NT2/D1 (cell line): ENCODE measurements at regions not wholly inside any gene's neighbourhood (a gene's known extent, or its start where the extent isn't known, plus 50 kb on each side); places are given as distances from the start of the nearest gene placed in this dataset.

Experiments
- SUZ12 ChIP-seq: IDR thresholded peaks from 2 replicates; pipeline ENCODE4 v1.6.1; 2011; ENCODE audit not compliant: insufficient read length, insufficient read depth; ENCODE audit errors: extremely low read depth
- YY1 ChIP-seq: IDR thresholded peaks from 2 replicates; pipeline ENCODE4 v1.6.1; 2011; ENCODE audit not compliant: insufficient read length, insufficient read depth

- TF ChIP-seq YY1 (no peak), SUZ12 (no peak)
These were observed 149.0 kb downstream of the SYK start for GRCh38 chr9:90950600-90950999.
